ENCODE measurements at regions not wholly inside any gene's neighbourhood (a gene's known extent, or its start where the extent isn't known, plus 50 kb on each side); places are given as distances from the start of the nearest gene placed in this dataset.

GRCh38 chr4:133775469-133775868 is 426.1 kb downstream of the PABPC4L start:
- DNase-seq (ENCODE audit: low read depth) = no peak

- DNase-seq (ENCODE audit: low read depth) = no peak
These were observed 442.2 kb downstream of the PABPC4L start for GRCh38 chr4:133759428-133759827.

GRCh38 chr4:133741766-133742165 is 459.8 kb downstream of the PABPC4L start:
- peak; percentile 54 for DNase-seq (ENCODE audit: low read depth)

- peak; percentile 5 for DNase-seq (ENCODE audit: low read depth)
These were observed 481.6 kb downstream of the PABPC4L start for GRCh38 chr4:133720001-133720400.

- no peak for DNase-seq (ENCODE audit: low read depth)
These were observed 482.5 kb downstream of the PABPC4L start for GRCh38 chr4:133719098-133719497.

- DNase-seq (ENCODE audit: low read depth) = no peak
These were observed 487.4 kb downstream of the PABPC4L start for GRCh38 chr4:133714211-133714610.

- DNase-seq (ENCODE audit: low read depth) = no peak
These were observed 488.2 kb downstream of the PABPC4L start for GRCh38 chr4:133713340-133713739.

GRCh38 chr4:133711817-133712216 is 489.8 kb downstream of the PABPC4L start:
- DNase-seq (ENCODE audit: low read depth) = peak; percentile 2

GRCh38 chr4:133694416-133694815 is 507.2 kb downstream of the PABPC4L start:
- DNase-seq (ENCODE audit: low read depth) = peak; percentile 11

GRCh38 chr4:133683967-133684366 is 517.6 kb downstream of the PABPC4L start:
- DNase-seq (ENCODE audit: low read depth) = no peak

- DNase-seq (ENCODE audit: low read depth) = no peak
These were observed 519.2 kb downstream of the PCDH10 start for GRCh38 chr4:133668061-133668851.

- DNase-seq (ENCODE audit: low read depth) = no peak
These were observed 498.1 kb downstream of the PCDH10 start for GRCh38 chr4:133647206-133647605.

GRCh38 chr4:133641191-133641590 is 492.1 kb downstream of the PCDH10 start:
- no peak for DNase-seq (ENCODE audit: low read depth)

GRCh38 chr4:133638751-133639150 is 489.7 kb downstream of the PCDH10 start:
- DNase-seq (ENCODE audit: low read depth) = no peak

GRCh38 chr4:133637161-133637560 is 488.1 kb downstream of the PCDH10 start:
- no peak for DNase-seq (ENCODE audit: low read depth)

GRCh38 chr4:133624744-133625143 is 475.6 kb downstream of the PCDH10 start:
- no peak for DNase-seq (ENCODE audit: low read depth)

GRCh38 chr4:133623847-133624246 is 474.8 kb downstream of the PCDH10 start:
- DNase-seq (ENCODE audit: low read depth) = no peak

GRCh38 chr4:133621628-133622027 is 472.5 kb downstream of the PCDH10 start:
- DNase-seq (ENCODE audit: low read depth) = no peak

- no peak for DNase-seq (ENCODE audit: low read depth)
These were observed 471.5 kb downstream of the PCDH10 start for GRCh38 chr4:133620555-133620954.

- no peak for DNase-seq (ENCODE audit: low read depth)
These were observed 469.9 kb downstream of the PCDH10 start for GRCh38 chr4:133618963-133619362.

GRCh38 chr4:133600008-133600407 is 450.9 kb downstream of the PCDH10 start:
- no peak for DNase-seq (ENCODE audit: low read depth)

GRCh38 chr4:133598779-133599178 is 449.7 kb downstream of the PCDH10 start:
- no peak for DNase-seq (ENCODE audit: low read depth)

GRCh38 chr4:133597251-133597650 is 448.2 kb downstream of the PCDH10 start:
- no peak for DNase-seq (ENCODE audit: low read depth)

- no peak for DNase-seq (ENCODE audit: low read depth)
These were observed 447.4 kb downstream of the PCDH10 start for GRCh38 chr4:133596459-133596858.
